HEK293T (cell line): ENCODE measurements at regions not wholly inside any gene's neighbourhood (a gene's known extent, or its start where the extent isn't known, plus 50 kb on each side); places are given as distances from the start of the nearest gene placed in this dataset.

ENCODE experiments used
- CTCF ChIA-PET: fragments of 350-600 bp; formaldehyde crosslinking; extraction: SDS; loops from one replicate; lab custom pipeline; 2021; ENCODE audit warnings: antibody characterized with exemption, inconsistent platforms; lab: Yijun Ruan, JAX
- POLR2A ChIA-PET: fragments of 350-600 bp; formaldehyde crosslinking; extraction: SDS; loops from one replicate; lab custom pipeline; 2020; ENCODE audit warnings: antibody characterized with exemption, inconsistent platforms; lab: Yijun Ruan, JAX
- DNase-seq: peaks from one replicate; pipeline ENCODE4 v3.0.0; 2012; ENCODE audit warnings: mixed read lengths; ENCODE audit errors: extremely low spot score
- ARNT ChIP-seq: fragments of 450-650 bp; IDR thresholded peaks from 2 replicates; pipeline ENCODE4 v1.6.1; 2017; ENCODE audit warnings: mild to moderate bottlenecking
- BHLHE40 ChIP-seq: fragments of 450-650 bp; IDR thresholded peaks from 2 replicates; pipeline ENCODE4 v1.6.1; 2016; ENCODE audit warnings: mild to moderate bottlenecking, moderate library complexity, borderline replicate concordance
- CTBP1 ChIP-seq: fragments of 450-650 bp; IDR thresholded peaks from 2 replicates; pipeline ENCODE4 v1.6.1; 2016; ENCODE audit warnings: borderline replicate concordance
- ELF4 ChIP-seq: fragments of 450-650 bp; IDR thresholded peaks from 2 replicates; pipeline ENCODE4 v1.6.1; 2017; ENCODE audit warnings: antibody characterized with exemption
- FOXA1 ChIP-seq: fragments of 450-650 bp; IDR thresholded peaks from 2 replicates; pipeline ENCODE4 v1.6.1; 2016; ENCODE audit warnings: mild to moderate bottlenecking
- FOXK2 ChIP-seq: fragments of 450-650 bp; IDR thresholded peaks from 2 replicates; pipeline ENCODE4 v1.6.1; 2016; ENCODE audit warnings: mild to moderate bottlenecking
- FOXM1 ChIP-seq: fragments of 450-650 bp; IDR thresholded peaks from 2 replicates; pipeline ENCODE4 v1.6.1; 2017; ENCODE audit warnings: mild to moderate bottlenecking, borderline replicate concordance
- HDGF ChIP-seq: fragments of 450-650 bp; IDR thresholded peaks from 2 replicates; pipeline ENCODE4 v1.6.1; 2017; ENCODE audit warnings: antibody characterized with exemption, borderline replicate concordance
- L3MBTL2 ChIP-seq: fragments of 450-650 bp; conservative IDR thresholded peaks from 2 replicates; pipeline ENCODE4 v1.6.1; 2016; ENCODE audit warnings: mild to moderate bottlenecking
- LEF1 ChIP-seq: fragments of 450-650 bp; IDR thresholded peaks from 2 replicates; pipeline ENCODE4 v1.6.1; 2017; ENCODE audit warnings: mild to moderate bottlenecking, borderline replicate concordance
- NFRKB ChIP-seq: fragments of 450-650 bp; IDR thresholded peaks from 2 replicates; pipeline ENCODE4 v1.6.1; 2016; ENCODE audit warnings: mild to moderate bottlenecking, moderate library complexity
- PKNOX1 ChIP-seq: fragments of 450-650 bp; IDR thresholded peaks from 2 replicates; pipeline ENCODE4 v1.6.1; 2016
- SP1 ChIP-seq: fragments of 450-650 bp; IDR thresholded peaks from 2 replicates; pipeline ENCODE4 v1.6.1; 2017
- SUZ12 ChIP-seq: fragments of 450-650 bp; IDR thresholded peaks from 2 replicates; pipeline ENCODE4 v1.6.1; 2016; ENCODE audit warnings: mild to moderate bottlenecking
- TARDBP ChIP-seq: fragments of 450-650 bp; IDR thresholded peaks from 2 replicates; pipeline ENCODE4 v1.6.1; 2016
- ZNF384 ChIP-seq: fragments of 450-650 bp; IDR thresholded peaks from 2 replicates; pipeline ENCODE4 v1.6.1; 2016

- no peak for TF ChIP-seq NFRKB
- no peak for TF ChIP-seq PKNOX1
- no peak for TF ChIP-seq HDGF
- TF ChIP-seq L3MBTL2, result no peak
- TF ChIP-seq ZNF384, result no peak
- TF ChIP-seq FOXA1, result no peak
- no peak for TF ChIP-seq FOXM1
- no peak for TF ChIP-seq FOXK2
- ChIA-PET POLR2A (no interaction called here), CTCF (no interaction called here)
Measured at GRCh38 chr7:45495618-45496017, 78.5 kb upstream of the ADCY1 start.

GRCh38 chr7:45500257-45500656 lies 73.9 kb upstream of the ADCY1 start:
- CTCF ChIA-PET, result no interaction called here
- TF ChIP-seq FOXM1 (no peak), NFRKB (no peak), FOXA1 (no peak), ZNF384 (no peak), SUZ12 (no peak), ELF4 (no peak), ARNT (no peak)
- POLR2A ChIA-PET, result no interaction called here
- DNase-seq, result no peak

More at GRCh38 chr7:45495618-45496017, 78.5 kb upstream of the ADCY1 start:
- DNase-seq, result no peak

GRCh38 chr7:45501791-45502190 lies 72.4 kb upstream of the ADCY1 start:
- ChIA-PET CTCF (no interaction called here), POLR2A (no interaction called here)
- TF ChIP-seq FOXK2 (no peak), CTBP1 (no peak), L3MBTL2 (no peak), ELF4 (no peak), FOXA1 (no peak), ARNT (no peak), LEF1 (no peak), BHLHE40 (no peak), FOXM1 (no peak), PKNOX1 (no peak)
- DNase-seq, result no peak

- ChIA-PET POLR2A (no interaction called here), CTCF (no interaction called here)
Measured at GRCh38 chr7:45506059-45506458, 68.1 kb upstream of the ADCY1 start.

GRCh38 chr7:45509222-45509621 lies 64.9 kb upstream of the ADCY1 start:
- ChIA-PET POLR2A (no interaction called here), CTCF (no interaction called here)
- no peak for DNase-seq
- TF ChIP-seq CTBP1 (no peak), BHLHE40 (no peak), LEF1 (no peak), ELF4 (no peak), SP1 (no peak), TARDBP (no peak)

More at GRCh38 chr7:45506059-45506458, 68.1 kb upstream of the ADCY1 start:
- TF ChIP-seq ELF4 (no peak), FOXA1 (no peak), FOXK2 (no peak), CTBP1 (no peak), L3MBTL2 (no peak), BHLHE40 (no peak), ZNF384 (no peak), SUZ12 (no peak), SP1 (no peak), NFRKB (no peak), HDGF (no peak), FOXM1 (no peak), ARNT (no peak), LEF1 (no peak)
- DNase-seq, result no peak

GRCh38 chr7:45511721-45512597 lies 62.2 kb upstream of the ADCY1 start:
- ChIA-PET CTCF (no interaction called here), POLR2A (no interaction called here)
- DNase-seq, result no peak
- TF ChIP-seq SP1 (no peak), SUZ12 (no peak), PKNOX1 (no peak), FOXM1 (no peak), FOXK2 (no peak), HDGF (no peak), NFRKB (no peak), FOXA1 (no peak), LEF1 (no peak), L3MBTL2 (no peak), TARDBP (no peak)

GRCh38 chr7:45514944-45515343 lies 59.2 kb upstream of the ADCY1 start:
- no peak for DNase-seq
- CTCF ChIA-PET, result no interaction called here
- POLR2A ChIA-PET, result no interaction called here
- TF ChIP-seq PKNOX1 (no peak), FOXM1 (no peak), L3MBTL2 (no peak), NFRKB (no peak), HDGF (no peak), FOXK2 (no peak), ARNT (no peak), FOXA1 (no peak), ZNF384 (no peak), CTBP1 (no peak), TARDBP (no peak), SUZ12 (no peak), SP1 (no peak), ELF4 (no peak)
